ENCODE measurements at regions not wholly inside any gene's neighbourhood (a gene's known extent, or its start where the extent isn't known, plus 50 kb on each side); places are given as distances from the start of the nearest gene placed in this dataset.

- TF ChIP-seq CTCF (IDR thresholded peaks at IDR 0.05): no peak
- TF ChIP-seq POLR2A (IDR thresholded peaks at IDR 0.05): no peak
Observed at GRCh38 chr11:134756811-134757540, 344.9 kb upstream of the B3GAT1 start.

Data from right lobe of liver (tissue), 4 donors.